COLO829 (cell line): ENCODE measurements at regions not wholly inside any gene's neighbourhood (a gene's known extent, or its start where the extent isn't known, plus 50 kb on each side); places are given as distances from the start of the nearest gene placed in this dataset.
"Not testable (repeated sequence)": the region's sequence is repeated elsewhere in the genome, so short reads cannot be mapped to it uniquely, and the experiment has no call there.

Source experiments
- DNase-seq: peaks from one replicate; pipeline ENCODE4 v3.0.0; 2012; ENCODE audit warnings: low spot score

- DNase-seq = not testable (repeated sequence)
Observed at GRCh38 chr2:87198422-87198821, 176.8 kb upstream of the PLGLB1 start.

GRCh38 chr2:87199228-87199627 is 177.6 kb upstream of the PLGLB1 start:
- DNase-seq = not testable (repeated sequence)

- not testable (repeated sequence) for DNase-seq
Observed at GRCh38 chr2:87204569-87205147, 183.0 kb upstream of the PLGLB1 start.

- DNase-seq = not testable (repeated sequence)
Observed at GRCh38 chr2:87212938-87213337, 191.3 kb upstream of the PLGLB1 start.

- DNase-seq = not testable (repeated sequence)
Observed at GRCh38 chr2:87217005-87217404, 195.4 kb upstream of the PLGLB1 start.

GRCh38 chr2:87217741-87218410 is 196.2 kb upstream of the PLGLB1 start:
- DNase-seq = not testable (repeated sequence)

GRCh38 chr2:87220651-87221050 is 199.0 kb upstream of the PLGLB1 start:
- DNase-seq = not testable (repeated sequence)

GRCh38 chr2:87222131-87222530 is 200.5 kb upstream of the PLGLB1 start:
- peak; percentile 0 for DNase-seq

- not testable (repeated sequence) for DNase-seq
Observed at GRCh38 chr2:87223873-87224272, 202.2 kb upstream of the PLGLB1 start.

GRCh38 chr2:87229091-87229689 is 207.5 kb upstream of the PLGLB1 start:
- DNase-seq = not testable (repeated sequence)

- not testable (repeated sequence) for DNase-seq
Observed at GRCh38 chr2:87229964-87230363, 208.3 kb upstream of the PLGLB1 start.

- DNase-seq = not testable (repeated sequence)
Observed at GRCh38 chr2:87235333-87235981, 213.8 kb upstream of the PLGLB1 start.

GRCh38 chr2:87237570-87238336 is 216.1 kb upstream of the PLGLB1 start:
- DNase-seq = not testable (repeated sequence)

GRCh38 chr2:87239558-87240215 is 218.0 kb upstream of the PLGLB1 start:
- not testable (repeated sequence) for DNase-seq

GRCh38 chr2:87246066-87246717 is 224.5 kb upstream of the PLGLB1 start:
- DNase-seq = not testable (repeated sequence)

- not testable (repeated sequence) for DNase-seq
Observed at GRCh38 chr2:87252046-87252445, 230.4 kb upstream of the PLGLB1 start.

GRCh38 chr2:87254562-87254961 is 232.9 kb upstream of the PLGLB1 start:
- not testable (repeated sequence) for DNase-seq

- not testable (repeated sequence) for DNase-seq
Observed at GRCh38 chr2:87255410-87255809, 233.8 kb upstream of the PLGLB1 start.

- not testable (repeated sequence) for DNase-seq
Observed at GRCh38 chr2:87258887-87259286, 237.2 kb upstream of the PLGLB1 start.

- not testable (repeated sequence) for DNase-seq
Observed at GRCh38 chr2:87262184-87262702, 240.6 kb upstream of the PLGLB1 start.
